Stomach (tissue), 8 donors: ENCODE measurements at regions not wholly inside any gene's neighbourhood (a gene's known extent, or its start where the extent isn't known, plus 50 kb on each side); places are given as distances from the start of the nearest gene placed in this dataset.
A peak's percentile ranks its signal among the peaks of the same experiment; 100 is the strongest.

Experiments
- DNase-seq, 2 donors: peaks; one replicate each; pipeline versions ENCODE4 v3.0.0 to v3.0.0-alpha.2; 2013 to 2019
- H3K27ac ChIP-seq, 5 donors: fragments of 200-600 bp in 4 of 5; sonication (generic) in 4 of 5; one replicate each; pipeline ENCODE4 v1.5.1; 2013 to 2019; ENCODE audit warnings: mild to moderate bottlenecking in 1 of 5, moderate library complexity in 1 of 5
- H3K27me3 ChIP-seq, 3 donors: fragments of 200-600 bp; sonication (generic); one replicate each; pipeline ENCODE4 v1.5.1; 2017 to 2019; ENCODE audit warnings: mixed run types in 1 of 3
- H3K36me3 ChIP-seq, 4 donors: fragments of 200-600 bp; sonication (generic); 1 replicate in 3 of 4; 2 replicates in 1 of 4; pipeline ENCODE4 v1.5.1; 2016 to 2019
- H3K4me1 ChIP-seq, 4 donors: fragments of 200-600 bp; sonication (generic); one replicate each; pipeline ENCODE4 v1.5.1; 2016 to 2019
- H3K4me3 ChIP-seq, 4 donors: fragments of 200-600 bp; sonication (generic) in 3 of 4; one replicate each; pipeline ENCODE4 v1.5.1; 2016 to 2019; ENCODE audit warnings: mild to moderate bottlenecking in 1 of 4
- H3K9me3 ChIP-seq, 4 donors: fragments of 200-600 bp; sonication (generic); one replicate each; pipeline ENCODE4 v1.5.1; 2016 to 2019
- EP300 ChIP-seq: sonication (generic); formaldehyde crosslinking; IDR thresholded peaks from one replicate; pipeline ENCODE4 v1.6.1; 2017; ENCODE audit warnings: antibody characterized with exemption
- POLR2A ChIP-seq, 4 donors: fragments of 450-650 bp; IDR thresholded peaks; one replicate each; pipeline ENCODE4 v1.6.1; 2016; ENCODE audit warnings: antibody characterized with exemption in 4 of 4, control low read depth in 2 of 4, mild to moderate bottlenecking in 1 of 4, moderate library complexity in 1 of 4
- POLR2AphosphoS5 ChIP-seq, 3 donors: sonication (generic); formaldehyde crosslinking; IDR thresholded peaks; one replicate each; pipeline ENCODE4 v1.6.1; 2016; ENCODE audit warnings: antibody characterized with exemption in 3 of 3
- WGBS, 5 donors: extraction: QIAGEN DNeasy Blood & Tissue Kit in 3 of 5; methylation state at CpG; one replicate each; pipeline versions ENCODE4 v1.1.5 to v1.1.7; 2013 to 2018; 5-methylcytosine and 5-hydroxymethylcytosine counted together
- intact Hi-C: fragments of 100-400 bp; cut with DNase I; formaldehyde crosslinking; loops from one replicate; pipeline ENCODE4 v1.15.1; 2023; ENCODE audit warnings: low total_unique reads
- TF ChIP-seq, protein P1 (sequence below), 7 experiments: fragments of 450-650 bp in 4 of 7; fragments of 200-600 bp in 3 of 7; sonication (generic) in 3 of 7; IDR thresholded peaks; one replicate each; pipeline ENCODE4 v1.5.1; 2016 to 2019; ENCODE audit warnings: antibody characterized with exemption in 7 of 7, control low read depth in 2 of 7, mild to moderate bottlenecking in 1 of 7
- donor health status: healthy with polysubstance abuse.
- donor health status: Bipolar disorder and iron deficiency.
- donor health status: healthy.

DNA sequence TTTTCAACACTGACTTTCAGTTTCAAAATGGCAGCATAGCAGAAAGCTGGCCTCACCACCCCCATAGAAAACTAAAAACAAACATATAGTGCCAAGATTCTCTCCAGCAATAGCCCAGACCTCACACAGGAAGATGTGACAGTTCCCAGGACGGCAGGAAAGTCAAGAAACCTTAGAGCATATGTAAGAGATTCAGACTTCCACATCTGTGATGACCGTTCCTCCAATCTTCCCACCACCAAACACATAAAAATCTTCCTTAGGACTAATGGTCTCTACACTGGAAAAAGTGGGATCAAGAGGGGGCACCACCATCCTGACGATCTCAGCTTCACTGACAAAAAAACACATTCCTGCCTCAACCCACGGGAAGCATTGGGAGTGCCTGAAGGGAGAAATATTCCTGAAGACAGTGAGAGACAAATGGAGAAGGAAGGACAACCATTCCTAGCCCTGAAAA is 134.1 kb upstream of the CPXCR1 start:
- Histone ChIP-seq H3K9me3 (no peaks in the 10 kb centered on the region), H3K4me1 (no peaks in the 10 kb centered on the region), H3K36me3 (no peaks in the 10 kb centered on the region), H3K27me3 (no peaks in the 10 kb centered on the region), H3K4me3 (no peak overlapping the region), H3K27ac (no peak overlapping the region)
- TF ChIP-seq POLR2AphosphoS5 (IDR thresholded peaks at IDR 0.05) (no peak), EP300 (no peak), POLR2A (IDR thresholded peaks at IDR 0.05) (no peak)
- TF ChIP-seq, protein P1, sequence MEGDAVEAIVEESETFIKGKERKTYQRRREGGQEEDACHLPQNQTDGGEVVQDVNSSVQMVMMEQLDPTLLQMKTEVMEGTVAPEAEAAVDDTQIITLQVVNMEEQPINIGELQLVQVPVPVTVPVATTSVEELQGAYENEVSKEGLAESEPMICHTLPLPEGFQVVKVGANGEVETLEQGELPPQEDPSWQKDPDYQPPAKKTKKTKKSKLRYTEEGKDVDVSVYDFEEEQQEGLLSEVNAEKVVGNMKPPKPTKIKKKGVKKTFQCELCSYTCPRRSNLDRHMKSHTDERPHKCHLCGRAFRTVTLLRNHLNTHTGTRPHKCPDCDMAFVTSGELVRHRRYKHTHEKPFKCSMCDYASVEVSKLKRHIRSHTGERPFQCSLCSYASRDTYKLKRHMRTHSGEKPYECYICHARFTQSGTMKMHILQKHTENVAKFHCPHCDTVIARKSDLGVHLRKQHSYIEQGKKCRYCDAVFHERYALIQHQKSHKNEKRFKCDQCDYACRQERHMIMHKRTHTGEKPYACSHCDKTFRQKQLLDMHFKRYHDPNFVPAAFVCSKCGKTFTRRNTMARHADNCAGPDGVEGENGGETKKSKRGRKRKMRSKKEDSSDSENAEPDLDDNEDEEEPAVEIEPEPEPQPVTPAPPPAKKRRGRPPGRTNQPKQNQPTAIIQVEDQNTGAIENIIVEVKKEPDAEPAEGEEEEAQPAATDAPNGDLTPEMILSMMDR (IDR thresholded peaks at IDR 0.05) = no peak
- WGBS, 5 donors = 26 to 34% (median 29%) methylated on average over 4 of the region's 4 CpGs
- DNase-seq = peak in 1 of 2 donors; percentile 1
- intact Hi-C loops = no loop called here

DNA sequence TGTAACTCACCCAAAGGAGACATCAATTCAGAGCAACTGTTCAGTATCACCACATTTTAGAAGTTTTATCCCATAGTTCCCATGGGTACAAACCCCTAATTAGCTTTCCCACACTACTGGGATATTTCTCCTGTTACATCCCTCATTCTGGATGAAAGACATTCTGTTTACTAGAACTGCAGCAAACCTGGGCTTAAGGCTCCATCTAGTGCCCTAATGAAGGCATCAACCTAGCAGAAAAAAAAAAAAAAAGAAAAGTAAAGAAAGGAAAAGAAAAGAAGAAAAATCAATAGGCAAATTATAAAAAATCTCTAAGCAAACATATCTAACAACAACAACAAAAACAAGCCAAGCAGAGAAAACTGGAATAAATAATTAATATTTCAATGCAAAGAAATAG is 133.7 kb upstream of the CPXCR1 start:
- no peaks in the 10 kb centered on the region for H3K9me3 ChIP-seq
- H3K27me3 ChIP-seq = no peaks in the 10 kb centered on the region
- peak in 1 of 2 donors; percentile 63 for DNase-seq
- intact Hi-C loops = no loop called here
- H3K27ac ChIP-seq = no peak overlapping the region
- no peaks in the 10 kb centered on the region for H3K4me1 ChIP-seq
- no peak overlapping the region for H3K4me3 ChIP-seq
- H3K36me3 ChIP-seq = no peaks in the 10 kb centered on the region
- TF ChIP-seq, protein P1 (IDR thresholded peaks at IDR 0.05) = peak in 3 of 7 experiments; percentile 25 to 65 (median 54)
- no peak for TF ChIP-seq POLR2AphosphoS5 (IDR thresholded peaks at IDR 0.05)
- TF ChIP-seq EP300 = no peak
- no peak for TF ChIP-seq POLR2A (IDR thresholded peaks at IDR 0.05)

DNA sequence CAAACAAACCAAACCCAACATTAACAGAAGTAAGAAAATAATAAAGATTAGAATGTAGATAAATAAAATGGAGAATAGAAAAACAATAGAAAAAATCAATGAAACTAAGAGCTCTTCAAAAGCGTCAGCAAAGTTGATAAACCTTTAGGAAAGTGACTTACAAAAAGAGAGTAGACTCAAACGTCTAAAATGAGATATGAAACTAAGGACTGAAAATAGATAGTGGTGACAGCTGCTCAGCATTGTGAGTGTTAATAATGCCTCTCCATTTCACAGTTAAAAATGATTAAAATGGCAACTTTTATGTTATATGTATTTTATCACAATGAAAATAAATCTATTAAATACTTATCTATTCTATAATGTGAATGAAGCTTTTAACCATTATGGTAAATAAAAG is 125.7 kb upstream of the CPXCR1 start:
- no peak overlapping the region for H3K27ac ChIP-seq
- no peaks in the 10 kb centered on the region for H3K27me3 ChIP-seq
- H3K4me3 ChIP-seq = no peak overlapping the region
- TF ChIP-seq POLR2A (IDR thresholded peaks at IDR 0.05) (no peak), POLR2AphosphoS5 (IDR thresholded peaks at IDR 0.05) (no peak), EP300 (no peak)
- TF ChIP-seq, protein P1 (IDR thresholded peaks at IDR 0.05) = no peak
- H3K4me1 ChIP-seq = no peaks in the 10 kb centered on the region
- no peak for DNase-seq
- H3K9me3 ChIP-seq = no peaks in the 10 kb centered on the region
- intact Hi-C loops = no loop called here
- no peaks in the 10 kb centered on the region for H3K36me3 ChIP-seq
- 14 to 37% (median 31%) methylated on average over 2 of the region's 2 CpGs for WGBS, 5 donors

DNA sequence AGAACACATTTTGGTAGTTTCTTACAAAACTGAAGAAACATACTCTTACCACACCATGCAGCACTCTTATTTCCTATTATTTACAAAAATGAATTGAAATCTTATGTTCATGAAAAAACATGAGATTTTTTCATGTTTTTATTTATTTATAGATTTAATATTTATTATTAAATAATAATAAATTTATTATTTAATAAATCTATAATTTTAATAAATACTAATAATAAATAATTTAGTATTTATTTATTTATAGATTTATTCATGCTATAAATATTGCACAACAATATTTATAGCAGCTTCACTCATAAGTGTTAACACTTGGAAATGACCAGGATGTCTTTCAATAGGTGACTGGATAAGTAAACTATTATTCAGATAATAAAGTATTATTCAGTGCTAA is 91.6 kb upstream of the CPXCR1 start:
- H3K4me1 ChIP-seq = no peaks in the 10 kb centered on the region
- H3K9me3 ChIP-seq = no peaks in the 10 kb centered on the region
- intact Hi-C loops = no loop called here
- DNase-seq = no peak
- no peak overlapping the region for H3K4me3 ChIP-seq
- no peaks in the 10 kb centered on the region for H3K36me3 ChIP-seq
- no peak for TF ChIP-seq POLR2A (IDR thresholded peaks at IDR 0.05)
- H3K27me3 ChIP-seq = no peaks in the 10 kb centered on the region
- no peak overlapping the region for H3K27ac ChIP-seq

- no peak for DNase-seq
- intact Hi-C loops = no loop called here
- H3K27ac ChIP-seq = no peak overlapping the region
- H3K36me3 ChIP-seq = no peaks in the 10 kb centered on the region
- H3K4me3 ChIP-seq = no peak overlapping the region
- no peaks in the 10 kb centered on the region for H3K4me1 ChIP-seq
- 24 to 53% (median 44%) methylated on average over 1 of the region's 1 CpG for WGBS, 5 donors
- no peaks in the 10 kb centered on the region for H3K9me3 ChIP-seq
- no peaks in the 10 kb centered on the region for H3K27me3 ChIP-seq
- no peak for TF ChIP-seq POLR2AphosphoS5 (IDR thresholded peaks at IDR 0.05)
- TF ChIP-seq EP300 = no peak
- TF ChIP-seq POLR2A (IDR thresholded peaks at IDR 0.05) = no peak
- TF ChIP-seq, protein P1 (IDR thresholded peaks at IDR 0.05) = no peak
These were observed 86.2 kb upstream of the CPXCR1 start for GRCh38 chrX:88660836-88661235.
